NCI-H1092 treated with DMSO at 0.1 percent for 48 hours (cell line): ENCODE measurements at regions not wholly inside any gene's neighbourhood (a gene's known extent, or its start where the extent isn't known, plus 50 kb on each side); places are given as distances from the start of the nearest gene placed in this dataset.
"Not testable (repeated sequence)": the region's sequence is repeated elsewhere in the genome, so short reads cannot be mapped to it uniquely, and the experiment has no call there.

Experiments
- DNase-seq: peaks from one replicate; lab custom pipeline; 2025; lab: John Stamatoyannopoulos, UW

GRCh38 chr3:20400281-20400680 lies 214.3 kb upstream of the SGO1 start:
- no peak for DNase-seq

GRCh38 chr3:20396335-20396734 lies 210.3 kb upstream of the SGO1 start:
- DNase-seq = no peak

GRCh38 chr3:20395692-20396091 lies 209.7 kb upstream of the SGO1 start:
- no peak for DNase-seq

- DNase-seq = no peak
Measured at GRCh38 chr3:20394243-20394642, 208.2 kb upstream of the SGO1 start.

- DNase-seq = no peak
Measured at GRCh38 chr3:20391644-20392043, 205.6 kb upstream of the SGO1 start.

GRCh38 chr3:20388971-20389370 lies 203.0 kb upstream of the SGO1 start:
- no peak for DNase-seq

GRCh38 chr3:20380295-20380694 lies 194.3 kb upstream of the SGO1 start:
- no peak for DNase-seq

GRCh38 chr3:20378315-20378714 lies 192.3 kb upstream of the SGO1 start:
- no peak for DNase-seq

- DNase-seq = no peak
Measured at GRCh38 chr3:20376665-20377217, 190.7 kb upstream of the SGO1 start.

- DNase-seq = no peak
Measured at GRCh38 chr3:20375302-20375701, 189.3 kb upstream of the SGO1 start.

- not testable (repeated sequence) for DNase-seq
Measured at GRCh38 chr3:20370273-20371063, 184.5 kb upstream of the SGO1 start.

GRCh38 chr3:20361000-20361399 lies 175.0 kb upstream of the SGO1 start:
- no peak for DNase-seq

- no peak for DNase-seq
Measured at GRCh38 chr3:20353286-20353685, 167.3 kb upstream of the SGO1 start.

- DNase-seq = no peak
Measured at GRCh38 chr3:20352546-20353179, 166.7 kb upstream of the SGO1 start.

- no peak for DNase-seq
Measured at GRCh38 chr3:20350449-20350848, 164.4 kb upstream of the SGO1 start.

GRCh38 chr3:20346916-20347315 lies 160.9 kb upstream of the SGO1 start:
- no peak for DNase-seq

GRCh38 chr3:20346369-20346768 lies 160.4 kb upstream of the SGO1 start:
- DNase-seq = no peak

GRCh38 chr3:20344400-20344959 lies 158.5 kb upstream of the SGO1 start:
- DNase-seq = no peak

- DNase-seq = no peak
Measured at GRCh38 chr3:20343790-20344189, 157.8 kb upstream of the SGO1 start.

GRCh38 chr3:20340324-20340928 lies 154.4 kb upstream of the SGO1 start:
- DNase-seq = peak; percentile 23

- no peak for DNase-seq
Measured at GRCh38 chr3:20336572-20336971, 150.6 kb upstream of the SGO1 start.

- no peak for DNase-seq
Measured at GRCh38 chr3:20334842-20335241, 148.8 kb upstream of the SGO1 start.

GRCh38 chr3:20327889-20328288 lies 141.9 kb upstream of the SGO1 start:
- DNase-seq = no peak
